Lower leg skin (tissue), 4 donors: ENCODE measurements at regions not wholly inside any gene's neighbourhood (a gene's known extent, or its start where the extent isn't known, plus 50 kb on each side); places are given as distances from the start of the nearest gene placed in this dataset.

Experiments
- DNase-seq, 2 donors: peaks; one replicate each; pipeline ENCODE4 v3.0.0-alpha.2; 2019; ENCODE audit warnings: low spot score in 2 of 2
- H3K4me3 ChIP-seq: fragments of 200-600 bp; sonication (generic); 2 replicates; pipeline ENCODE4 v1.5.1; 2017; ENCODE audit warnings: mild to moderate bottlenecking, low read depth; ENCODE audit not compliant: poor library complexity, severe bottlenecking
- POLR2A ChIP-seq, 2 donors: fragments of 450-650 bp; IDR thresholded peaks; one replicate each; pipeline ENCODE4 v1.6.1; 2016 to 2017; ENCODE audit warnings: antibody characterized with exemption in 2 of 2, mild to moderate bottlenecking in 1 of 2, moderate library complexity in 1 of 2
- WGBS, 2 donors: methylation state at CpG; one replicate each; pipeline ENCODE4 v1.1.5; 2018; 5-methylcytosine and 5-hydroxymethylcytosine counted together
- intact Hi-C: fragments of 100-400 bp; cut with DNase I; formaldehyde crosslinking; loops from one replicate; pipeline ENCODE4 v1.15.0; 2023; ENCODE audit warnings: low total_unique reads
- TF ChIP-seq, protein P1 (sequence below), 3 donors: fragments of 450-650 bp; IDR thresholded peaks; one replicate each; pipeline ENCODE4 v1.5.1; 2016; ENCODE audit warnings: antibody characterized with exemption in 3 of 3, mild to moderate bottlenecking in 3 of 3, moderate library complexity in 2 of 3

DNA sequence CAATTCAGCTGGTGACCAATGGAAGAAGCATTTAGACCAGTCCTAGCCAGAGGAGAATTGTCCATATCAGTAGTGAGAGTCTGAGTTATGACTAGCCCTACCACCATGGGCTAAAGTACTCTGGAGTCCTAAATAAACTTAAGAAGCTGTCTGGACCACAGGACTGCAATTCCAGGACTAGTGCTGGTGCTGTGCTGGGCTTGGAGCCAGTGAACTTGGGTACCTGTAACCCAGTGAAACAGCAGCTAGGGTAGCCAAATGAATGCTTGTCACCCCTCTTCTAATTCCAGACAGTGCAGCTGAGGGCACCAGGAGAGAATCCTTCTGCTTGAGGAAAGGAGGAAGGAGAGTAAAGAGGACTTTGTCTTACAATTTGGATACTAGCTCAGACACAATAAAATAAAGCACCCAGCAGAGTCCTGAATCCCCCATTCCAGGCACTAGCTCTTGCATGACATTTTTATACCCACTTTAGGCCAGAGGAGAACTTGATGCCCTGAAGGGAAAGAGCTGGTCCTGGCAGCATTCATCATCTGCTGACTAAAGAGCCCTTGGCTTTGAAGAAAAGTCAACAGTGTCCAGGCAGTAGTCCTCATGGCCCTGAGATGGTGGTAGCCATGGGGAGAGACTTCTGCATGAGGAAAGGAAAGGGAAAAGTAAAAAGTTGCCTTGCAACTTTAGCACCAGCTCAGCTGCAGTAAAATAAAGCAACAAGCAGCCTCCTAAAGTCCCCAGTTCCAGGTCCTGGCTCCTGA lies 2675.7 kb downstream of the PCDH7 start:
- no peak for DNase-seq
- intact Hi-C loops = no loop called here
- no peak overlapping the region for H3K4me3 ChIP-seq
- TF ChIP-seq, protein P1, sequence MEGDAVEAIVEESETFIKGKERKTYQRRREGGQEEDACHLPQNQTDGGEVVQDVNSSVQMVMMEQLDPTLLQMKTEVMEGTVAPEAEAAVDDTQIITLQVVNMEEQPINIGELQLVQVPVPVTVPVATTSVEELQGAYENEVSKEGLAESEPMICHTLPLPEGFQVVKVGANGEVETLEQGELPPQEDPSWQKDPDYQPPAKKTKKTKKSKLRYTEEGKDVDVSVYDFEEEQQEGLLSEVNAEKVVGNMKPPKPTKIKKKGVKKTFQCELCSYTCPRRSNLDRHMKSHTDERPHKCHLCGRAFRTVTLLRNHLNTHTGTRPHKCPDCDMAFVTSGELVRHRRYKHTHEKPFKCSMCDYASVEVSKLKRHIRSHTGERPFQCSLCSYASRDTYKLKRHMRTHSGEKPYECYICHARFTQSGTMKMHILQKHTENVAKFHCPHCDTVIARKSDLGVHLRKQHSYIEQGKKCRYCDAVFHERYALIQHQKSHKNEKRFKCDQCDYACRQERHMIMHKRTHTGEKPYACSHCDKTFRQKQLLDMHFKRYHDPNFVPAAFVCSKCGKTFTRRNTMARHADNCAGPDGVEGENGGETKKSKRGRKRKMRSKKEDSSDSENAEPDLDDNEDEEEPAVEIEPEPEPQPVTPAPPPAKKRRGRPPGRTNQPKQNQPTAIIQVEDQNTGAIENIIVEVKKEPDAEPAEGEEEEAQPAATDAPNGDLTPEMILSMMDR (IDR thresholded peaks at IDR 0.05) = no peak
- TF ChIP-seq POLR2A (IDR thresholded peaks at IDR 0.05) = no peak

DNA sequence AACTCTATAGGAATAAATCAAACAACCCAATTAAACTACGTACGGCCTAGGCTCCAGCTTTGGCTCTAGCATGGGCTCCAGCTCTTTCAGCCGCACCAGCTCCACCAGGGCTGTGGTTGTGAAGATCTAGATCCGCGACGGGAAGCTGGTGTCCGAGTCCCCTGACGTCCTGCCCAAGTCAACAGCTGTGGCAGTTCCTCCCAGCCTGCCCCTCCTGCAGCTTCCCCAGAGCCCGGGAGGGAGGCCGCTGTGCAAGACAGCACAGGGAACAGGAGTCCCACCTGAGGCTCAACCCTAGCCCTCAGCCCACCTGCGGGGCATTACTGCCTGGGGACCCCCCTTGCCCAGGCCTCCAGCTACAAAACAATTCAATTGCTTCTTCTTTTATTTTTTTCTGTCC lies 2680.3 kb downstream of the PCDH7 start:
- 91 to 94% methylated on average over 11 of the region's 11 CpGs for WGBS, 2 donors
- H3K4me3 ChIP-seq = no peak overlapping the region
- no peak for DNase-seq
- intact Hi-C loops = no loop called here
- TF ChIP-seq, protein P1 (IDR thresholded peaks at IDR 0.05) = no peak
- no peak for TF ChIP-seq POLR2A (IDR thresholded peaks at IDR 0.05)

DNA sequence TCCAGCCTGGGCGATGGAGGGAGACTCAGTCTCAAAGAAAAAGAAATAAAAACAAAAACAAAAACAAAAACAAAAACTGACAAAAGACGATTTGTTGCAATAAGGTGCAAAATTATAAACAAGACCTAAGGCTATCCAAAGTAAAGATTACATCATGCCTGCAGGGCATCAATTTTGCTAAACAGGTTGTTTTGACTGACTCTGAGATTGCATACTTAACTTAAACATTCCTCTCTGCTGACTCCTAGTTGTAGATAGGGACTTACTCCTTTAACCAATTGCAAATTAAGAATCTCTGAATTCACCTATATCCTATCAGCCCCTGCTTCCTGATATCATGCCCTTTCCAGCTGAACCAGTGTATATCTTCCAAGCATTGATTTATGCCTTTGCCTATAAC lies 2687.3 kb downstream of the PCDH7 start:
- no peak overlapping the region for H3K4me3 ChIP-seq
- no peak for TF ChIP-seq POLR2A (IDR thresholded peaks at IDR 0.05)
- intact Hi-C loops = no loop called here
- DNase-seq = no peak
- 69 to 74% methylated on average over 2 of the region's 2 CpGs for whole genome bisulfite sequencing, 2 donors

DNA sequence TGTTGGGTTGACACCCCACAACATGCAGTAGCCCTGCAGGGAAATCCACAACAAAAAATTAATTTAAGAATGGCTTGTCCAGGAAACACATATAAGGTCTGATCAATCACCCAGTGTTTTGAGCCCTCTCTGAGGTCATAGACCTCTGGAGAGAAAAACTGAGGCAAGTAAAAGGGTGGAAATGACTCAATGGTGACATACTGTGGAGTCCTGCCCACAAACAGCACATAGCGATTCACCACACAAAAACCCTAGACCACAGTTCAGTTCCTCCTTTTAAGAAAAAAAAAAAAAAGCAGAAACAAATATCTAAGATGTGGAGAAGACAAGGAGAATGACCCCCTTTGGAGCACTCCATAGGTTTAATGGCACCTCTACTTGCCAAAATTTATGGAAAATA lies 2691.0 kb downstream of the PCDH7 start:
- TF ChIP-seq POLR2A (IDR thresholded peaks at IDR 0.05) = no peak
- TF ChIP-seq, protein P1 (IDR thresholded peaks at IDR 0.05) = no peak
- no peak for DNase-seq
- intact Hi-C loops = no loop called here
- H3K4me3 ChIP-seq = no peak overlapping the region
- 89 to 92% methylated on average over 1 of the region's 1 CpG for WGBS, 2 donors

DNA sequence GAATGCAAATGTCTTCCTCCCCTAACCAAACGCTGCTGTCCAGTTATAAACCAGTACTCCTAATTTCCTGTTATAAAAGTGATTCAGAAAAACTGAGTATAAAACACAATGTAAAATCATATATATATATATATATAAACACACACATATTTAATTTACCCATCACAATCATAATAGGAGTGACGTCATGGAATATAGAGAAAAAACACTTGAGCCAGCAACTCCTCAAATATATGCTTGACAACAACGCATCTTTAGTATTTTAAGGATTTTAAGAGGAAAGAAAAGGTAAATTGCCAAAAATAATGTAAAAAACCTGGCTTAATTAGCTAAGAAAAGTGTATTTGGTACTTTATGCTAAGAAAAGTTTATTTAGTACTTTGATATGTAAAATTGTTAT lies 2701.7 kb downstream of the PCDH7 start:
- no peak for DNase-seq
- H3K4me3 ChIP-seq = no peak overlapping the region
- TF ChIP-seq POLR2A (IDR thresholded peaks at IDR 0.05) = no peak
- TF ChIP-seq, protein P1 (IDR thresholded peaks at IDR 0.05) = no peak
- intact Hi-C loops = no loop called here
- 90 to 91% methylated on average over 3 of the region's 3 CpGs for WGBS, 2 donors

DNA sequence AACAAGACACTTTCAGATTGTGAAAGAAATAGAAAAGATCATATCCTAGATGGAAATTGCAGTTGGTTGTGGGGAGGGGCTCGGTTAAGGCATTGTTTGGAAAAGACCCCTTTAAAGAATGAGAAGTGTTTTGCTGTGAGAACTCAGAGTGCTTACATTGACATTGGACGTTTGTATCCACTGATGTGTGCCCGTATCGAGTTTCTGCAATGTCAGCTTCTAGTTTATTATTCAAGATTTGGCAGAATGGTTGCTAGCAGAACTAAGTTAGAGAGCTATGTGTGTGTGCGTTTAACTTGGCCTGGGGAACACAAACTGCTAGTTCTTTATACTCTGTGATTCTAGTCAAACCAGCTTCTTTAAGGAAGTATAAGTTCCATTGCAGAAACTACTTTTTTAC lies 2702.5 kb downstream of the PCDH7 start:
- intact Hi-C loops = no loop called here
- no peak overlapping the region for H3K4me3 ChIP-seq
- WGBS, 2 donors = 43 to 46% methylated on average over 5 of the region's 5 CpGs
- TF ChIP-seq, protein P1 (IDR thresholded peaks at IDR 0.05) = no peak
- TF ChIP-seq POLR2A (IDR thresholded peaks at IDR 0.05) = no peak
- no peak for DNase-seq
